Liver (tissue), 3 donors: ENCODE measurements at regions not wholly inside any gene's neighbourhood (a gene's known extent, or its start where the extent isn't known, plus 50 kb on each side); places are given as distances from the start of the nearest gene placed in this dataset.

Experiments
- EGR1 ChIP-seq, 2 donors: IDR thresholded peaks; 2 replicates each; pipeline ENCODE4 v1.6.1; 2016 to 2018; ENCODE audit warnings: antibody characterized with exemption in 2 of 2, low read depth in 2 of 2
- FOXA2 ChIP-seq: IDR thresholded peaks from 2 replicates; pipeline ENCODE4 v1.6.1; 2016; ENCODE audit warnings: antibody characterized with exemption
- GABPA ChIP-seq, 2 donors: IDR thresholded peaks in 1 of 2; conservative IDR thresholded peaks in 1 of 2; 2 replicates each; pipeline ENCODE4 v1.6.1; 2016; ENCODE audit warnings: antibody characterized with exemption in 2 of 2, mild to moderate bottlenecking in 1 of 2, moderate library complexity in 1 of 2
- JUND ChIP-seq, 2 donors: IDR thresholded peaks; 2 replicates each; pipeline ENCODE4 v1.6.1; 2016; ENCODE audit warnings: antibody characterized with exemption in 2 of 2
- MAX ChIP-seq: IDR thresholded peaks from 2 replicates; pipeline ENCODE4 v1.6.1; 2016; ENCODE audit warnings: antibody characterized with exemption
- RAD21 ChIP-seq, 2 donors: IDR thresholded peaks; 2 replicates each; pipeline ENCODE4 v1.6.1; 2016; ENCODE audit warnings: antibody characterized with exemption in 2 of 2, mild to moderate bottlenecking in 2 of 2
- SP1 ChIP-seq: IDR thresholded peaks from 2 replicates; pipeline ENCODE4 v1.6.1; 2018; ENCODE audit warnings: antibody characterized with exemption, mild to moderate bottlenecking
- TAF1 ChIP-seq: conservative IDR thresholded peaks from 2 replicates; pipeline ENCODE4 v1.6.1; 2016; ENCODE audit warnings: antibody characterized with exemption, mild to moderate bottlenecking
- YY1 ChIP-seq: IDR thresholded peaks from 2 replicates; pipeline ENCODE4 v1.6.1; 2016; ENCODE audit warnings: antibody characterized with exemption, mild to moderate bottlenecking
- TF ChIP-seq, protein P1 (sequence below): IDR thresholded peaks from 2 replicates; pipeline ENCODE4 v1.6.1; 2016; ENCODE audit warnings: antibody characterized with exemption, mild to moderate bottlenecking
- TF ChIP-seq, protein P2 (sequence below): fragments of 150-350 bp; IDR thresholded peaks from 2 replicates; pipeline ENCODE4 v1.5.1; 2017; ENCODE audit warnings: improper control_type of control experiment, low read depth, low read length; ENCODE audit not compliant: missing input control
- TF ChIP-seq, protein P3 (sequence below): IDR thresholded peaks from 2 replicates; pipeline ENCODE4 v1.6.1; 2016; ENCODE audit warnings: antibody characterized with exemption
- donor health status: healthy.
- donor health status: healthy.

GRCh38 chr14:56487761-56488160, 91.8 kb upstream of the TMEM260 start:
- no peak for TF ChIP-seq EGR1 (IDR thresholded peaks at IDR 0.05; ENCODE audit: low read depth in 2 of 2)
- TF ChIP-seq, protein P1, sequence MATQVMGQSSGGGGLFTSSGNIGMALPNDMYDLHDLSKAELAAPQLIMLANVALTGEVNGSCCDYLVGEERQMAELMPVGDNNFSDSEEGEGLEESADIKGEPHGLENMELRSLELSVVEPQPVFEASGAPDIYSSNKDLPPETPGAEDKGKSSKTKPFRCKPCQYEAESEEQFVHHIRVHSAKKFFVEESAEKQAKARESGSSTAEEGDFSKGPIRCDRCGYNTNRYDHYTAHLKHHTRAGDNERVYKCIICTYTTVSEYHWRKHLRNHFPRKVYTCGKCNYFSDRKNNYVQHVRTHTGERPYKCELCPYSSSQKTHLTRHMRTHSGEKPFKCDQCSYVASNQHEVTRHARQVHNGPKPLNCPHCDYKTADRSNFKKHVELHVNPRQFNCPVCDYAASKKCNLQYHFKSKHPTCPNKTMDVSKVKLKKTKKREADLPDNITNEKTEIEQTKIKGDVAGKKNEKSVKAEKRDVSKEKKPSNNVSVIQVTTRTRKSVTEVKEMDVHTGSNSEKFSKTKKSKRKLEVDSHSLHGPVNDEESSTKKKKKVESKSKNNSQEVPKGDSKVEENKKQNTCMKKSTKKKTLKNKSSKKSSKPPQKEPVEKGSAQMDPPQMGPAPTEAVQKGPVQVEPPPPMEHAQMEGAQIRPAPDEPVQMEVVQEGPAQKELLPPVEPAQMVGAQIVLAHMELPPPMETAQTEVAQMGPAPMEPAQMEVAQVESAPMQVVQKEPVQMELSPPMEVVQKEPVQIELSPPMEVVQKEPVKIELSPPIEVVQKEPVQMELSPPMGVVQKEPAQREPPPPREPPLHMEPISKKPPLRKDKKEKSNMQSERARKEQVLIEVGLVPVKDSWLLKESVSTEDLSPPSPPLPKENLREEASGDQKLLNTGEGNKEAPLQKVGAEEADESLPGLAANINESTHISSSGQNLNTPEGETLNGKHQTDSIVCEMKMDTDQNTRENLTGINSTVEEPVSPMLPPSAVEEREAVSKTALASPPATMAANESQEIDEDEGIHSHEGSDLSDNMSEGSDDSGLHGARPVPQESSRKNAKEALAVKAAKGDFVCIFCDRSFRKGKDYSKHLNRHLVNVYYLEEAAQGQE, result no peak
- TF ChIP-seq, protein P2, sequence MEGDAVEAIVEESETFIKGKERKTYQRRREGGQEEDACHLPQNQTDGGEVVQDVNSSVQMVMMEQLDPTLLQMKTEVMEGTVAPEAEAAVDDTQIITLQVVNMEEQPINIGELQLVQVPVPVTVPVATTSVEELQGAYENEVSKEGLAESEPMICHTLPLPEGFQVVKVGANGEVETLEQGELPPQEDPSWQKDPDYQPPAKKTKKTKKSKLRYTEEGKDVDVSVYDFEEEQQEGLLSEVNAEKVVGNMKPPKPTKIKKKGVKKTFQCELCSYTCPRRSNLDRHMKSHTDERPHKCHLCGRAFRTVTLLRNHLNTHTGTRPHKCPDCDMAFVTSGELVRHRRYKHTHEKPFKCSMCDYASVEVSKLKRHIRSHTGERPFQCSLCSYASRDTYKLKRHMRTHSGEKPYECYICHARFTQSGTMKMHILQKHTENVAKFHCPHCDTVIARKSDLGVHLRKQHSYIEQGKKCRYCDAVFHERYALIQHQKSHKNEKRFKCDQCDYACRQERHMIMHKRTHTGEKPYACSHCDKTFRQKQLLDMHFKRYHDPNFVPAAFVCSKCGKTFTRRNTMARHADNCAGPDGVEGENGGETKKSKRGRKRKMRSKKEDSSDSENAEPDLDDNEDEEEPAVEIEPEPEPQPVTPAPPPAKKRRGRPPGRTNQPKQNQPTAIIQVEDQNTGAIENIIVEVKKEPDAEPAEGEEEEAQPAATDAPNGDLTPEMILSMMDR, result no peak
- TF ChIP-seq, protein P3, sequence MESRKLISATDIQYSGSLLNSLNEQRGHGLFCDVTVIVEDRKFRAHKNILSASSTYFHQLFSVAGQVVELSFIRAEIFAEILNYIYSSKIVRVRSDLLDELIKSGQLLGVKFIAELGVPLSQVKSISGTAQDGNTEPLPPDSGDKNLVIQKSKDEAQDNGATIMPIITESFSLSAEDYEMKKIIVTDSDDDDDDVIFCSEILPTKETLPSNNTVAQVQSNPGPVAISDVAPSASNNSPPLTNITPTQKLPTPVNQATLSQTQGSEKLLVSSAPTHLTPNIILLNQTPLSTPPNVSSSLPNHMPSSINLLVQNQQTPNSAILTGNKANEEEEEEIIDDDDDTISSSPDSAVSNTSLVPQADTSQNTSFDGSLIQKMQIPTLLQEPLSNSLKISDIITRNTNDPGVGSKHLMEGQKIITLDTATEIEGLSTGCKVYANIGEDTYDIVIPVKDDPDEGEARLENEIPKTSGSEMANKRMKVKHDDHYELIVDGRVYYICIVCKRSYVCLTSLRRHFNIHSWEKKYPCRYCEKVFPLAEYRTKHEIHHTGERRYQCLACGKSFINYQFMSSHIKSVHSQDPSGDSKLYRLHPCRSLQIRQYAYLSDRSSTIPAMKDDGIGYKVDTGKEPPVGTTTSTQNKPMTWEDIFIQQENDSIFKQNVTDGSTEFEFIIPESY, result no peak
- no peak for TF ChIP-seq MAX
- TF ChIP-seq YY1, result no peak
- TF ChIP-seq TAF1, result no peak
- no peak for TF ChIP-seq GABPA (IDR thresholded peaks at IDR 0.05 in 1 of 2, conservative IDR thresholded peaks at IDR 0.05 in 1 of 2)
- TF ChIP-seq FOXA2, result no peak
- no peak for TF ChIP-seq RAD21 (IDR thresholded peaks at IDR 0.05)
- no peak for TF ChIP-seq JUND (IDR thresholded peaks at IDR 0.05)
- no peak for TF ChIP-seq SP1
